ENCODE measurements at regions not wholly inside any gene's neighbourhood (a gene's known extent, or its start where the extent isn't known, plus 50 kb on each side); places are given as distances from the start of the nearest gene placed in this dataset.

DNA sequence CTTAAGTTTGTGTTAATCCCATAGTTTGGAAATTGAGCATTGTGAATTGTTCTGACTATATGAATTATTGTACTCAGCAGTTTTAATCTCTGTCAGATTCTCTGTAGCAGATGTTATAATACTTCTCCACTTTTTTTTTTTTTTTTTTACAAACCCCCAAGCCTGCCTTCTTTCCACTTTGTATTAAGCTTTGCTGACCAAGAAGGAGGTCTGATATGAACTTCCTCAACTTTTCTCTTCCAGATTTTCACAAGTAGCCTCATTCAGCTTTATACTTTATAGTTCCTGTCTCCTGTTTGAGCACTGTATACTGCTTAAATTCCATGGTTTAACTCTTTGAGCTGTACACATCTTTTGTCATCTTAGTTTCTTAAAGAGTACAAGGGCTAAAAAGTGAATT lies 105.0 kb downstream of the HAUS1 start:
- no peak overlapping the region for H3K4me3 ChIP-seq (ENCODE audit: low read length)
- H3K36me3 ChIP-seq (ENCODE audit: control insufficient read depth, insufficient read depth, low read length): no peaks in the 10 kb centered on the region
- H3K27ac ChIP-seq (ENCODE audit: low read length): no peak overlapping the region
- no peak for DNase-seq
- H3K4me1 ChIP-seq (ENCODE audit: control insufficient read depth, insufficient read depth, low read length): no peaks in the 10 kb centered on the region
- H3K27me3 ChIP-seq (ENCODE audit: control insufficient read depth, insufficient read depth, low read length): no peaks in the 10 kb centered on the region
- H3K9me3 ChIP-seq (ENCODE audit: control insufficient read depth, low read depth, low read length): no peaks in the 10 kb centered on the region

DNA sequence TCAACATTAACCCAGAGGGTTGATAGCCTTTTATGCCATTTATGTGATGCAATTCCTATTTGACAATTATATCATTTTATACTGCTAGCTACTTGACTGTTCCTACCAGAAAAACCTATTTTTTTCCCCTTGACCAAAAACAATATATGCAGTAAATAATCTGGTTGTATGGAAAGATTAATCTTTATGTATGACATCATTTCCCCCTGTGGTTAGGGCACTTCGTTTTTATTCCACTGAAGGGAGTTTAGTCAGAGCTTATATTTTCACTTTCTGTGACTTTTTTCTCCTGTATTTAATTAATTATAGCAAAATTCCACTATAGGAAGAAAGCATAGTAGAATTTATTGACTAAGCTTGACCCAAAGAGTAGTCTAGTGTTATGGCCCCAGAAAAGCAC lies 107.6 kb downstream of the HAUS1 start:
- Histone ChIP-seq H3K4me3 (ENCODE audit: low read length) (no peak overlapping the region), H3K36me3 (ENCODE audit: control insufficient read depth, insufficient read depth, low read length) (peaks cover 12% of the 10 kb centered on the region), H3K27me3 (ENCODE audit: control insufficient read depth, insufficient read depth, low read length) (no peaks in the 10 kb centered on the region), H3K9me3 (ENCODE audit: control insufficient read depth, low read depth, low read length) (no peaks in the 10 kb centered on the region), H3K27ac (ENCODE audit: low read length) (no peak overlapping the region), H3K4me1 (ENCODE audit: control insufficient read depth, insufficient read depth, low read length) (no peaks in the 10 kb centered on the region)
- DNase-seq: no peak
- WGBS (ENCODE audit: insufficient coverage, low lambda C conversion rate): no CpG with 5 or more reads among the region's 1 CpG

DNA sequence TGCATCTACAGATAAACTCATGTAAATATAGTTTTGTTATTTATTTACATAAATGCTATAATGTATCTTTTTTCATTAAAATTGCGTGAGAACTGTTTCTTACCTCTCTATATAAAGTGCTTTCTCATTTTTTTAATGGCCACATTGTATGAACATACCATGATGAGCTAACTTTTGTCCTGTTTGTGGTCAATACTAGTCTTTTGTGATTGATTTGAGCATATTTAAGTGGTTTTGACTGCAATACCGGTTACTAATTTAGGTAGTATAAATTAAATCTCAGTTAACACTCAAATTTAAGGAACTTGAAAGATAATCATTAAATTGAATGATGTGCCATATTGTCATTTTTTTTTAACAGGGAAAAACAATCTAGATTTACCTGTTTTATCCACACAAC lies 108.2 kb downstream of the HAUS1 start:
- no peaks in the 10 kb centered on the region for H3K4me1 ChIP-seq (ENCODE audit: control insufficient read depth, insufficient read depth, low read length)

DNA sequence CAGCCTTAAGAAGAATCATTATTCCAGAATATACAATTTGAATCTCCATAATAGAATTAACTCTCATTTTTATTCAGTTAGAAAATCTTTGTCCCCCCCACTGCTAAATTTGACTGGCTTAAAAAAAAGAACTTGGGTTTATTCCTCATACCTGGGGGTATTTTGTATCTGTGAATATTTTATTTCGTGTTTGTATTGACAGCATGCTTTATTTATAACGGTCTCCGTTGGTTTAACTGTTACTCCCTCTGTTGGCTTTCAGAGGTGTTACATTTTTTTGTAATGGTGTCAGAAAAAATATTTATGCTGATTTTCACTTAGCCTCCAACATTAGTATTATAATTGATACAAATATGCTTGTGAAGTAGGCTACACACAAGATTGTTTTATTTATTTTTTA lies 109.1 kb downstream of the HAUS1 start:
- Histone ChIP-seq H3K27me3 (ENCODE audit: control insufficient read depth, insufficient read depth, low read length) (no peaks in the 10 kb centered on the region), H3K36me3 (ENCODE audit: control insufficient read depth, insufficient read depth, low read length) (peaks cover 13% of the 10 kb centered on the region), H3K4me3 (ENCODE audit: low read length) (no peak overlapping the region), H3K9me3 (ENCODE audit: control insufficient read depth, low read depth, low read length) (no peaks in the 10 kb centered on the region), H3K27ac (ENCODE audit: low read length) (no peak overlapping the region), H3K4me1 (ENCODE audit: control insufficient read depth, insufficient read depth, low read length) (no peaks in the 10 kb centered on the region)
- no peak for DNase-seq
- WGBS (ENCODE audit: insufficient coverage, low lambda C conversion rate): 20% methylated on average over 1 of the region's 3 CpGs

More for the DNA sequence above, 108.2 kb downstream of the HAUS1 start:
- WGBS (ENCODE audit: insufficient coverage, low lambda C conversion rate): 96% methylated on average over 2 of the region's 2 CpGs
- H3K36me3 ChIP-seq (ENCODE audit: control insufficient read depth, insufficient read depth, low read length): peaks cover 13% of the 10 kb centered on the region
- H3K9me3 ChIP-seq (ENCODE audit: control insufficient read depth, low read depth, low read length): no peaks in the 10 kb centered on the region
- no peak overlapping the region for H3K27ac ChIP-seq (ENCODE audit: low read length)
- no peak for DNase-seq
- H3K27me3 ChIP-seq (ENCODE audit: control insufficient read depth, insufficient read depth, low read length): no peaks in the 10 kb centered on the region
- H3K4me3 ChIP-seq (ENCODE audit: low read length): no peak overlapping the region

DNA sequence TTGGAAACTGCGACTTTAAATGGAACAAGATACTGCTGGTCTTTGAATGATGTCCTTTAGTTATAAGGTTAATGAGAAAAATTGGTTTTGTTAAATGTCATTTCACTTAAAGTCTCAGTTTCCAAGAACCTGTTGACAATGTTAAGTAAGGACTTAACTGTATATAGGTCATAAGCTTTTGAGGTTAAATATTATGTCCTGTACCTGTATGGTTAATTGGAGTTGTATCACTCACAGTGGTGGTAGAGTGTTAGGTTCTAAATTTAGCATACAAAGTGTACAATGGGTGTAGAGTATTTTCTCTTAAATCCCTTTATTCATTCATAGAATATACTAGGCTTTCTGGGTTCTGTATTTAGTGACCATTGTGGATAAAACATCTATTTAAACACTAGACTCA lies 110.2 kb downstream of the HAUS1 start:
- H3K27me3 ChIP-seq (ENCODE audit: control insufficient read depth, insufficient read depth, low read length): no peaks in the 10 kb centered on the region
- H3K4me3 ChIP-seq (ENCODE audit: low read length): no peak overlapping the region
- H3K27ac ChIP-seq (ENCODE audit: low read length): no peak overlapping the region
- WGBS (ENCODE audit: insufficient coverage, low lambda C conversion rate): 83% methylated on average over 1 of the region's 1 CpG
- H3K9me3 ChIP-seq (ENCODE audit: control insufficient read depth, low read depth, low read length): no peaks in the 10 kb centered on the region
- no peaks in the 10 kb centered on the region for H3K4me1 ChIP-seq (ENCODE audit: control insufficient read depth, insufficient read depth, low read length)
- no peak for DNase-seq
- H3K36me3 ChIP-seq (ENCODE audit: control insufficient read depth, insufficient read depth, low read length): peaks cover 13% of the 10 kb centered on the region

DNA sequence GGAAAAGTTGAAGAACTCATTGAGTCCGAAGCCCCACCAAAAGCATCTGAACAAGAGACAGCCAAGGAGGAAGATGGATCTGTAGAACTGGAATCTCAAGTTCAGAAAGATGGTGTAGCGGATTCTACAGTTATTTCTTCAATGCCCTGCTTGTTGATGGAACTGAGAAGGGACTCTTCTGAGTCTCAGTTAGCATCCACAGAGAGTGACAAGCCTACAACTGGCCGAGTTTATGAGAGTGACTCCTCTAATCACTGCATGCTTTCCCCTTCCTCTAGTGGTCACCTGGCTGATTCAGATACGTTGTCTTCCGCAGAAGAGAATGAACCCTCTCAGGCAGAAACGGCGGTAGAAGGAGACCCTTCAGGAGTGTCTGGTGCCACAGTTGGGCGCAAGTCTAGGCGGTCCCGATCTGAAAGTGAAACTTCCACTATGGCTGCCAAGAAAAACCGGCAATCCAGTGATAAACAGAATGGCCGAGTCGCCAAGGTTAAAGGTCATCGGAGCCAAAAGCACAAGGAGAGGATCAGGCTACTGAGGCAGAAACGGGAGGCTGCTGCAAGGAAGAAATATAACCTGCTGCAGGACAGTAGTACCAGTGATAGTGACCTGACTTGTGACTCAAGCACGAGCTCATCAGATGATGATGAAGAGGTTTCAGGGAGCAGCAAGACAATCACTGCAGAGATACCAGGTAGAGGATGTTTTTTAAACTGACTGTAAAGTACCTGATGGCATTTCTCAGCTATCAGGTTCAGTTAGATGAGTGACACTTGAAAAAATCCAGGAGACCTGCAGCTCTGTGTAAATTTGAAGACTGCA lies 111.9 kb downstream of the HAUS1 start:
- Histone ChIP-seq H3K9me3 (ENCODE audit: control insufficient read depth, low read depth, low read length) (no peaks in the 10 kb centered on the region), H3K4me1 (ENCODE audit: control insufficient read depth, insufficient read depth, low read length) (no peaks in the 10 kb centered on the region), H3K27me3 (ENCODE audit: control insufficient read depth, insufficient read depth, low read length) (no peaks in the 10 kb centered on the region), H3K36me3 (ENCODE audit: control insufficient read depth, insufficient read depth, low read length) (peaks cover 15% of the 10 kb centered on the region), H3K4me3 (ENCODE audit: low read length) (no peak overlapping the region), H3K27ac (ENCODE audit: low read length) (no peak overlapping the region)
- no peak for DNase-seq
- no CpG with 5 or more reads among the region's 16 CpGs for WGBS (ENCODE audit: insufficient coverage, low lambda C conversion rate)

DNA sequence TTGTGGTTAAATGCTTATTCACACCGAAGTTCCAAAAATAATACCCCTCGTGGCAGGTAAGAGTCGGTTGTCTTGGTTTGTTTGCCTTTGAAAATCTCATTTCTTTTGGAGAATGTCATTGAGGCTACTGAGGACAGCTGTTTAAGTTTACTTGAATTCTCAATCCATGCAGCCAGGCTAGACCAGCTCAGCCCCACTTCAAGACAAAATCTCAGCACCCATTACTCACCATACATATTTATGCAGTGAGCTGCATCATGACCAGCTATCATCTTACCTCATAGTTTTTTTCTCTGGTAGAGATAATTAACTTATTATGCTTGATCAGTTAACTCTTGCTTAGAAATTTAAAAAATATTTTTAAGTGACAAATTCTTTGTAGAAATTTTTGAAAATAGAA lies 115.9 kb downstream of the HAUS1 start:
- no CpG with 5 or more reads among the region's 3 CpGs for WGBS (ENCODE audit: insufficient coverage, low lambda C conversion rate)
- no peaks in the 10 kb centered on the region for H3K9me3 ChIP-seq (ENCODE audit: control insufficient read depth, low read depth, low read length)
- H3K27me3 ChIP-seq (ENCODE audit: control insufficient read depth, insufficient read depth, low read length): no peaks in the 10 kb centered on the region
- no peak overlapping the region for H3K27ac ChIP-seq (ENCODE audit: low read length)
- peaks cover 19% of the 10 kb centered on the region for H3K36me3 ChIP-seq (ENCODE audit: control insufficient read depth, insufficient read depth, low read length)
- no peak for DNase-seq
- H3K4me3 ChIP-seq (ENCODE audit: low read length): no peak overlapping the region
- H3K4me1 ChIP-seq (ENCODE audit: control insufficient read depth, insufficient read depth, low read length): no peaks in the 10 kb centered on the region

DNA sequence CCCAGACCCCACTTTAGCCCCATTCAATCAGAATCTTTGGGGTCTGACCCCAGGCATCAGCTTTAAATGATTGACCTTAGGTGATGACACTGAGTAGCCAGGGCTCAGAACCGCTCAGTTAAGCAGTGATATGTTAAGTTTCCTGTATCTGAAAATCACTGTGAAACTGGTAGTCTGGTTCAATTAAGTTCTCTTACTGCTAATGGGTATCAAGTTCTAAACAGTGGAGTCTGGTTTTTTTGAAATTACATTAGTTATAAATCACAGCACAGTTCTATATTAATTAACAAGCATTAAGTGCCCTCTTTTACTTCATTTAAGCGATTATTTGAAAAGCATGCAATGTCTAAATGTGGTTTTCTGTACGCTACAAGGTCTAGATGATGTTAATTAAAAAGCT lies 117.9 kb downstream of the HAUS1 start:
- WGBS (ENCODE audit: insufficient coverage, low lambda C conversion rate): no CpG with 5 or more reads among the region's 3 CpGs
- DNase-seq: no peak
- Histone ChIP-seq H3K4me3 (ENCODE audit: low read length) (no peak overlapping the region), H3K27me3 (ENCODE audit: control insufficient read depth, insufficient read depth, low read length) (no peaks in the 10 kb centered on the region), H3K36me3 (ENCODE audit: control insufficient read depth, insufficient read depth, low read length) (peaks cover 7% of the 10 kb centered on the region), H3K9me3 (ENCODE audit: control insufficient read depth, low read depth, low read length) (no peaks in the 10 kb centered on the region), H3K27ac (ENCODE audit: low read length) (no peak overlapping the region), H3K4me1 (ENCODE audit: control insufficient read depth, insufficient read depth, low read length) (no peaks in the 10 kb centered on the region)

DNA sequence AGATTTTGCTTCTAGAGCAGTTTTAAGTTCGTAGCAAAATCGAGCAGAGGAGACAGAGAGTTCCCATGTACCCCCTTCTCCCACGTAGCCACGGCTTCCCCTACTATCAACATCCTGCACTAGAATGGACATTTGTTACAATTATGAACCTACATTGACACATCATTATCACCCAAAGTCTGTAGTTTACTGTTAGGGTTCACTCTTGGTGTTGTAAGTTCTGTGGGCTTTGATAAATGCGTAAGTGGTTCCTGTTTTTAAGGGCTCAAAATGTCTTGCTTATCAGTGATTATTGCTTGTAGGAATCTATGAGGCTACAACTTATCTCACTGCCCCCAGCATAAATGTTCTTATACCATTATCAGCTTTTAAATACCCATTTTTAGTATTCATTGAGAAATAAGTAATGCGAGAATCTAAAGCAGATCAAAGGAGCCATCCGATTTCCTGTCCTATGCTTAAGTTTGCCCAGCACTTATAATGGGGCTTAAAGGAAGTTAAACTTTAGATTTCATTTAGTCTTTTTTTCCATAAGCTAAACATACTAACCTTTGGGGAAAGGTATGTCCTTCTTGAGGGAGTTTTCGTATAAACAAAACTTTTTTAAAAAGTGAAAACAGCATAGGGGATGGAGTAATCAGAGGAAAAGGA lies 118.7 kb downstream of the HAUS1 start:
- no peak for DNase-seq
- Histone ChIP-seq H3K27ac (ENCODE audit: low read length) (no peak overlapping the region), H3K9me3 (ENCODE audit: control insufficient read depth, low read depth, low read length) (no peaks in the 10 kb centered on the region), H3K4me3 (ENCODE audit: low read length) (no peak overlapping the region), H3K36me3 (ENCODE audit: control insufficient read depth, insufficient read depth, low read length) (peaks cover 7% of the 10 kb centered on the region), H3K27me3 (ENCODE audit: control insufficient read depth, insufficient read depth, low read length) (no peaks in the 10 kb centered on the region), H3K4me1 (ENCODE audit: control insufficient read depth, insufficient read depth, low read length) (no peaks in the 10 kb centered on the region)
- 78% methylated on average over 2 of the region's 8 CpGs for WGBS (ENCODE audit: insufficient coverage, low lambda C conversion rate)

DNA sequence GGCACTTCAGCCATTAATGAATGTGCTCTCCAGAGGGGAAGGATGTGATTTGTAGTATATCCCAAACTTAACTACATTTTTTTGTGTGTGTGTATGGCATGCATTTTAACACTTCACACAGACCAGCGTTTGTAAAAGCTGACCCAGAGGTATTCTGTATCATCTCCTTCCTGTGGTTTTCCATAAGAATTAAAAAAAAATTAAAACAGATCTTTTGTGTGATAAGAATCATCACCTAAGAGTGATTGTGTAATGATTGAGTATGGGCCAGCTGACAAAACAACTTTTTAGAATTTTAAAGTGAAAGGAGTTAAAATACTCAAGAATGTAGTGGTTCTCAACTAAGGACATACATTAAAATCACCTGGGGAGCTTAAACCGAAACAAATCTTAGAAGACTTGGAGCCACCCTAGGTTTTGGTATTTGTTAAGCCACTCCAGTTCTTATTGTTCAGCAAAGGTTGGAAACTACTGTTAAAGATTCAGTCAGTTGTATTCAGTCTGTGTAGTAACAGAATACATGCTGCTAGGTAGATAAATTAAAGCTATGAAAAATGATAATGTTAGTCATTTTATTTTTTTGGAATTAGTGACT lies 120.1 kb downstream of the HAUS1 start:
- no peaks in the 10 kb centered on the region for H3K4me1 ChIP-seq (ENCODE audit: control insufficient read depth, insufficient read depth, low read length)
- DNase-seq: no peak
- H3K36me3 ChIP-seq (ENCODE audit: control insufficient read depth, insufficient read depth, low read length): peaks cover 7% of the 10 kb centered on the region
- H3K27me3 ChIP-seq (ENCODE audit: control insufficient read depth, insufficient read depth, low read length): no peaks in the 10 kb centered on the region
- no peaks in the 10 kb centered on the region for H3K9me3 ChIP-seq (ENCODE audit: control insufficient read depth, low read depth, low read length)
- no peak overlapping the region for H3K4me3 ChIP-seq (ENCODE audit: low read length)
- no peak overlapping the region for H3K27ac ChIP-seq (ENCODE audit: low read length)
- WGBS (ENCODE audit: insufficient coverage, low lambda C conversion rate): no CpG with 5 or more reads among the region's 2 CpGs

Data from large intestine (tissue), 3 donors.